ENCODE measurements at regions not wholly inside any gene's neighbourhood (a gene's known extent, or its start where the extent isn't known, plus 50 kb on each side); places are given as distances from the start of the nearest gene placed in this dataset.

DNA sequence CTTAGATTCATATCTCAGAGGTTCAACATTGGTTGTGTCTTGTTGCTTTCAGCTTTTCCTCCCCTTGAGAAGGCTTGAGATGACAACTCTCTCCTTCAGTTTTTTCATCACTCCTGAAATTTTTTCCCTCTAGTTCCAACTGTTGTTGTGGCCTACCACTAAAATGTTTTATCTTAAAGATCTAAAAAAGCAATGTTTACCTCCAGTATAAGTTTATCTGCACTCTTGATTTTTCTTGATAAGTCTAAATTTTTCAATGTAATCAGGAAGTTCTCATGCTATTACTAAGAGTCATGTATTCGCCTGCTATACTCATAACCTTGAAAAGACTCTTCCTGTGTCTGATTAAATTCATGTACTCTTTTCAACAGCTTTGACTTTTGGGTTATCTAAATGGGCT lies 366.3 kb upstream of the TFPI start:
- TF ChIP-seq, protein P1, sequence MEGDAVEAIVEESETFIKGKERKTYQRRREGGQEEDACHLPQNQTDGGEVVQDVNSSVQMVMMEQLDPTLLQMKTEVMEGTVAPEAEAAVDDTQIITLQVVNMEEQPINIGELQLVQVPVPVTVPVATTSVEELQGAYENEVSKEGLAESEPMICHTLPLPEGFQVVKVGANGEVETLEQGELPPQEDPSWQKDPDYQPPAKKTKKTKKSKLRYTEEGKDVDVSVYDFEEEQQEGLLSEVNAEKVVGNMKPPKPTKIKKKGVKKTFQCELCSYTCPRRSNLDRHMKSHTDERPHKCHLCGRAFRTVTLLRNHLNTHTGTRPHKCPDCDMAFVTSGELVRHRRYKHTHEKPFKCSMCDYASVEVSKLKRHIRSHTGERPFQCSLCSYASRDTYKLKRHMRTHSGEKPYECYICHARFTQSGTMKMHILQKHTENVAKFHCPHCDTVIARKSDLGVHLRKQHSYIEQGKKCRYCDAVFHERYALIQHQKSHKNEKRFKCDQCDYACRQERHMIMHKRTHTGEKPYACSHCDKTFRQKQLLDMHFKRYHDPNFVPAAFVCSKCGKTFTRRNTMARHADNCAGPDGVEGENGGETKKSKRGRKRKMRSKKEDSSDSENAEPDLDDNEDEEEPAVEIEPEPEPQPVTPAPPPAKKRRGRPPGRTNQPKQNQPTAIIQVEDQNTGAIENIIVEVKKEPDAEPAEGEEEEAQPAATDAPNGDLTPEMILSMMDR (conservative IDR thresholded peaks at IDR 0.05; ENCODE audit: low read depth in 2 of 2): no peak
- TF ChIP-seq EZH2 (IDR thresholded peaks at IDR 0.05; ENCODE audit: low read depth, unreplicated experiment): no peak
- no peak for TF ChIP-seq CREB1 (CRISPR knock-in tag; IDR thresholded peaks at IDR 0.05; ENCODE audit: low read depth)
- TF ChIP-seq EZH2phosphoT487 (IDR thresholded peaks at IDR 0.05; ENCODE audit: unreplicated experiment): no peak
- TF ChIP-seq, protein P2, sequence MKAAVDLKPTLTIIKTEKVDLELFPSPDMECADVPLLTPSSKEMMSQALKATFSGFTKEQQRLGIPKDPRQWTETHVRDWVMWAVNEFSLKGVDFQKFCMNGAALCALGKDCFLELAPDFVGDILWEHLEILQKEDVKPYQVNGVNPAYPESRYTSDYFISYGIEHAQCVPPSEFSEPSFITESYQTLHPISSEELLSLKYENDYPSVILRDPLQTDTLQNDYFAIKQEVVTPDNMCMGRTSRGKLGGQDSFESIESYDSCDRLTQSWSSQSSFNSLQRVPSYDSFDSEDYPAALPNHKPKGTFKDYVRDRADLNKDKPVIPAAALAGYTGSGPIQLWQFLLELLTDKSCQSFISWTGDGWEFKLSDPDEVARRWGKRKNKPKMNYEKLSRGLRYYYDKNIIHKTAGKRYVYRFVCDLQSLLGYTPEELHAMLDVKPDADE (IDR thresholded peaks at IDR 0.05): no peak
